IMR-90 (cell line): ENCODE measurements at regions not wholly inside any gene's neighbourhood (a gene's known extent, or its start where the extent isn't known, plus 50 kb on each side); places are given as distances from the start of the nearest gene placed in this dataset.
"Not testable (repeated sequence)": the region's sequence is repeated elsewhere in the genome, so short reads cannot be mapped to it uniquely, and the experiment has no call there.

Source experiments
- ATAC-seq: fragments of 200-7000 bp; cut with Tn5 transposase; 2 replicates; pipeline ENCODE4 v1.9.1; 2020; ENCODE audit warnings: low read depth, mild to moderate bottlenecking, moderate library complexity
- BruUV-seq: library from RNA; stranded (reverse); fragments of 400-500 nt; replicated peaks from 2 replicates; lab custom pipeline; 2021; lab: Mats Ljungman, UMichigan
- CTCF ChIA-PET: fragments of 300-600 bp; formaldehyde crosslinking; extraction: SDS; loops from one replicate; lab custom pipeline; 2021; ENCODE audit warnings: antibody characterized with exemption; lab: Yijun Ruan, JAX
- POLR2A ChIA-PET: fragments of 300-600 bp; sonication (Branson Sonifier 250); formaldehyde crosslinking; loops from one replicate; lab custom pipeline; 2022; ENCODE audit warnings: antibody characterized with exemption; ENCODE audit not compliant: unreplicated experiment; lab: Charles Lee
- DNase-seq: peaks from one replicate; pipeline ENCODE4 v3.0.0; 2013
- H2AFZ ChIP-seq: replicated peaks from 2 replicates; pipeline ENCODE3; 2013; ENCODE audit warnings: low read length, mild to moderate bottlenecking; ENCODE audit not compliant: poor library complexity
- H2AK5ac ChIP-seq: 2 replicates; pipeline ENCODE4 v1.6.1; 2013; ENCODE audit warnings: low read depth, low read length, inconsistent platforms
- H2AK9ac ChIP-seq: replicated peaks from 2 replicates; pipeline ENCODE3; 2013; ENCODE audit warnings: mild to moderate bottlenecking, low read depth, low read length, moderate library complexity; ENCODE audit not compliant: poor library complexity
- H2BK120ac ChIP-seq: 2 replicates; pipeline ENCODE4 v1.6.1; 2013; ENCODE audit warnings: low read depth, low read length, inconsistent platforms
- H2BK15ac ChIP-seq: 3 replicates; pipeline ENCODE4 v1.6.1; 2013; ENCODE audit warnings: low read depth, low read length, inconsistent platforms
- H2BK20ac ChIP-seq: 2 replicates; pipeline ENCODE4 v1.6.1; 2013; ENCODE audit warnings: low read depth, mild to moderate bottlenecking, inconsistent platforms, low read length, moderate library complexity
- H2BK5ac ChIP-seq: 2 replicates; pipeline ENCODE4 v1.6.1; 2013; ENCODE audit warnings: mild to moderate bottlenecking, low read depth, low read length, inconsistent platforms; ENCODE audit not compliant: poor library complexity, severe bottlenecking
- H3K14ac ChIP-seq: replicated peaks from 2 replicates; pipeline ENCODE4 v1.6.1; 2013; ENCODE audit warnings: low read depth, low read length, inconsistent platforms
- H3K18ac ChIP-seq: 2 replicates; pipeline ENCODE4 v1.6.1; 2013; ENCODE audit warnings: low read depth, low read length, control low read depth
- H3K23ac ChIP-seq: 2 replicates; pipeline ENCODE4 v1.6.1; 2013; ENCODE audit warnings: low read depth, low read length, inconsistent platforms
- H3K27ac ChIP-seq: 2 replicates; pipeline ENCODE4 v1.5.1; 2013; ENCODE audit warnings: mild to moderate bottlenecking, control low read depth, low read length; ENCODE audit not compliant: insufficient read depth
- H3K27me3 ChIP-seq: 2 replicates; pipeline ENCODE4 v1.6.1; 2013; ENCODE audit warnings: low read length; ENCODE audit not compliant: control insufficient read depth, insufficient read depth
- H3K36me3 ChIP-seq: 2 replicates; pipeline ENCODE4 v1.6.1; 2013; ENCODE audit warnings: low read length, mixed read lengths; ENCODE audit not compliant: control insufficient read depth, insufficient read depth
- H3K4ac ChIP-seq: 2 replicates; pipeline ENCODE4 v1.6.1; 2013; ENCODE audit warnings: low read depth, low read length, inconsistent platforms
- H3K4me1 ChIP-seq: 2 replicates; pipeline ENCODE4 v1.6.1; 2013; ENCODE audit warnings: low read length, mixed read lengths; ENCODE audit not compliant: control insufficient read depth, insufficient read depth
- H3K4me2 ChIP-seq: 2 replicates; pipeline ENCODE4 v1.6.1; 2013; ENCODE audit warnings: low read depth, mild to moderate bottlenecking, control low read depth, low read length, moderate library complexity
- H3K4me3 ChIP-seq: 2 replicates; pipeline ENCODE4 v1.5.1; 2013; ENCODE audit warnings: low read depth, mild to moderate bottlenecking, control low read depth, low read length, moderate library complexity; ENCODE audit not compliant: insufficient read depth
- H3K56ac ChIP-seq: 2 replicates; pipeline ENCODE4 v1.6.1; 2013; ENCODE audit warnings: low read length, inconsistent platforms; ENCODE audit not compliant: insufficient read depth; ENCODE audit errors: extremely low read depth
- H3K79me1 ChIP-seq, 2 experiments: 2 replicates each; pipeline ENCODE4 v1.6.1; 2013; ENCODE audit warnings: low read length in 2 of 2, inconsistent platforms in 1 of 2, low read depth in 1 of 2
- H3K9ac ChIP-seq: 2 replicates; pipeline ENCODE4 v1.6.1; 2013; ENCODE audit warnings: low read depth, low read length, control low read depth
- H3K9me1 ChIP-seq: 2 replicates; pipeline ENCODE4 v1.6.1; 2013; ENCODE audit warnings: low read length, inconsistent platforms; ENCODE audit not compliant: insufficient read depth
- H3K9me3 ChIP-seq: 2 replicates; pipeline ENCODE4 v1.6.1; 2013; ENCODE audit warnings: low read length; ENCODE audit not compliant: control insufficient read depth, insufficient read depth
- H4K20me1 ChIP-seq: 2 replicates; pipeline ENCODE4 v1.6.1; 2013; ENCODE audit warnings: low read length, inconsistent platforms; ENCODE audit not compliant: insufficient read depth
- H4K5ac ChIP-seq: 2 replicates; pipeline ENCODE4 v1.6.1; 2013; ENCODE audit warnings: mild to moderate bottlenecking, low read depth, low read length, control low read depth
- H4K8ac ChIP-seq, 2 experiments: 2 replicates each; pipeline ENCODE4 v1.6.1; 2013; ENCODE audit warnings: low read depth in 2 of 2, low read length in 2 of 2, control low read depth in 1 of 2, inconsistent platforms in 1 of 2
- H4K91ac ChIP-seq: 2 replicates; pipeline ENCODE4 v1.6.1; 2013; ENCODE audit warnings: low read depth, low read length, inconsistent platforms; ENCODE audit not compliant: insufficient read depth
- ELK1 ChIP-seq: fragments of 150-350 bp; IDR thresholded peaks from 2 replicates; pipeline ENCODE4 v1.6.1; 2016; ENCODE audit warnings: low read depth, mild to moderate bottlenecking, low read length, moderate library complexity, borderline replicate concordance
- FOS ChIP-seq: fragments of 150-350 bp; IDR thresholded peaks from 2 replicates; pipeline ENCODE4 v1.6.1; 2016; ENCODE audit warnings: low read depth, low read length
- WGBS, 2 experiments: methylation state at CpG; one replicate each; pipeline versions ENCODE4 v1.1.5 to v1.1.7; 2013; ENCODE audit warnings: missing lambda C conversion rate in 2 of 2; ENCODE audit not compliant: insufficient read length in 1 of 2; ENCODE audit errors: extremely low coverage in 2 of 2; 5-methylcytosine and 5-hydroxymethylcytosine counted together
- dilution Hi-C: fragments of 300-500 bp; cut with HindIII; formaldehyde crosslinking; loops from one replicate; pipeline ENCODE4 v1.14.3; 2018; ENCODE audit warnings: low sequenced_read_pairs; ENCODE audit not compliant: unreplicated experiment
- in situ Hi-C: fragments of 300-500 bp; cut with MboI; formaldehyde crosslinking; loops from 3 replicates; pipeline ENCODE4 v1.14.3; 2019; ENCODE audit warnings: low sequenced_read_pairs, inconsistent platforms, mixed read lengths
- intact Hi-C: fragments of 100-400 bp; cut with micrococcal nuclease; formaldehyde crosslinking; loops from 2 replicates; pipeline ENCODE4 v1.10.0; 2022

- TF ChIP-seq ELK1 (no peak), FOS (no peak)
Measured at GRCh38 chr3:197362081-197362480, 63.7 kb upstream of the DLG1 start (continued).

GRCh38 chr3:197360095-197360494, 61.7 kb upstream of the DLG1 start:
- WGBS, 2 experiments: 69% methylated on average over 2 of the region's 3 CpGs; no CpG with 5 or more reads in 1 of the 2 experiments
- H3K36me3 ChIP-seq, H4K20me1 ChIP-seq, H3K4me1 ChIP-seq, H3K9me3 ChIP-seq, H3K9me1 ChIP-seq, dilution Hi-C loops, H3K4me3 ChIP-seq, BruUV-seq, H4K91ac ChIP-seq, H3K27ac ChIP-seq, POLR2A ChIA-PET, H3K79me1 ChIP-seq, H2BK15ac ChIP-seq, H2AFZ ChIP-seq, DNase-seq, H3K4ac ChIP-seq, H2BK20ac ChIP-seq, H3K56ac ChIP-seq, H4K5ac ChIP-seq, H4K8ac ChIP-seq, H3K14ac ChIP-seq, H3K9ac ChIP-seq, ATAC-seq, H2BK120ac ChIP-seq, H3K4me2 ChIP-seq, intact Hi-C loops, H2AK5ac ChIP-seq, in situ Hi-C loops, H2AK9ac ChIP-seq, H2BK5ac ChIP-seq, H3K18ac ChIP-seq, H3K23ac ChIP-seq: not testable (repeated sequence)
- CTCF ChIA-PET: interaction anchor here (0.6 kb wide), 1 partner anchor 721 kb away, joined by 4 read pairs; no protein-coding TSS in a partner anchor
- peaks cover 12% of the 10 kb centered on the region for H3K27me3 ChIP-seq

GRCh38 chr3:197359476-197359875, 61.1 kb upstream of the DLG1 start:
- in situ Hi-C loops, H4K20me1 ChIP-seq, H3K4me1 ChIP-seq, H3K9me3 ChIP-seq, H3K27ac ChIP-seq, intact Hi-C loops, ATAC-seq, H3K9ac ChIP-seq, H2BK5ac ChIP-seq, H3K79me1 ChIP-seq, H3K36me3 ChIP-seq, dilution Hi-C loops, DNase-seq, H3K4me3 ChIP-seq, H2BK15ac ChIP-seq, H2BK120ac ChIP-seq, H3K4me2 ChIP-seq, H2BK20ac ChIP-seq, H4K8ac ChIP-seq, H3K18ac ChIP-seq, H3K14ac ChIP-seq, H3K56ac ChIP-seq, H4K5ac ChIP-seq, BruUV-seq, H2AFZ ChIP-seq, H3K4ac ChIP-seq, H4K91ac ChIP-seq, H3K23ac ChIP-seq, H2AK9ac ChIP-seq, H3K9me1 ChIP-seq, H3K27me3 ChIP-seq, POLR2A ChIA-PET, H2AK5ac ChIP-seq: not testable (repeated sequence)
- 76% methylated on average over 3 of the region's 3 CpGs; no CpG with 5 or more reads in 1 of the 2 experiments for WGBS, 2 experiments
- CTCF ChIA-PET: interaction anchor here (0.6 kb wide), 1 partner anchor 721 kb away, joined by 4 read pairs; no protein-coding TSS in a partner anchor
